Cardiac fibroblast (primary cell): ENCODE measurements at regions not wholly inside any gene's neighbourhood (a gene's known extent, or its start where the extent isn't known, plus 50 kb on each side); places are given as distances from the start of the nearest gene placed in this dataset.

Experiments used
- DNase-seq, 2 donors: peaks; one replicate each; pipeline versions ENCODE4 v3.0.0 to v3.0.0-alpha.2; 2010; ENCODE audit warnings: low read depth in 2 of 2
- H3K4me3 ChIP-seq, 2 donors: replicated peaks in 1 of 2; 1 replicate in 1 of 2; 2 replicates in 1 of 2; pipeline ENCODE4 v1.5.1; 2011; ENCODE audit warnings: low read depth in 2 of 2, low read length in 2 of 2, mild to moderate bottlenecking in 2 of 2, moderate library complexity in 1 of 2
- CTCF ChIP-seq: IDR thresholded peaks from one replicate; pipeline ENCODE4 v1.5.1; 2011; ENCODE audit warnings: low read depth, mild to moderate bottlenecking, low read length, inconsistent platforms

DNA sequence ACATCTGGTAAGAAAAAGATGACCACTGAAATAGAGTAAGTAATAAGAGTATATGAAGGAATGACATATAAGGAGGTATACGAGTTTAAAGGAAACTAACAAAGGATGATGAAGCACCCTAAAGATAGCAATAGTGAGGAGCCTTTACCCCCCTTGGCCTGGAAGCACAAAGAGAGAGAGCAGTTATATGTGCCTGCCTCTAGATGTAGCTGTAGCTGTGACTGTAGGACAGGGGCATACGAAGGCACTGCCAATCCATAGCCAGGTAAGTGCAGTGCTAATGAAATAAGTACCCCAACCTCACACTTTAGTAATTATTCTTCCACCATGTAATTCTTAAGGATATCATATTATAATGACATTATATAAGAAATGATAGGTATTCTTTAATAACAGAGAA is 90.1 kb upstream of the FKBP1C start:
- no peak for TF ChIP-seq CTCF
- no peak overlapping the region for H3K4me3 ChIP-seq
- no peak for DNase-seq

DNA sequence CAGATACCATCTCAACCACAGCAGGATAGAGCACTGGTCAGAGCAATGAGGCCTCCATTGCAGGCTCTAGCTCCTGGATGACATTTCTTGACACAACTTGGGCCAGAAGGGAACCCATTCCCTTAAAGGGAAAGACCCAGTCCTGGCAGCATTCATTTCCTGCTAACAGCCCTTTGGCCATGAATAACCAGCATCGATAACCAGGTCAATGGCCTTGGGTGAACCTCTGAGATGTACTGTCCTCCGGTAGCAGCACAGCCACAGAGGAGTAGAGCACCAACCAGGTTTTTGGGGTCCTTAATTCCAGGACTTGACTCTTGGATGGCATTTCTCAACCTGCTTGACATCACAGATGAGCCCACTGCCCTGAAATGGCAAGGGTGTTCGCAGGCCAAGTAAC is 71.2 kb upstream of the FKBP1C start:
- H3K4me3 ChIP-seq, result no peak overlapping the region
- no peak for TF ChIP-seq CTCF
- DNase-seq, result no peak

DNA sequence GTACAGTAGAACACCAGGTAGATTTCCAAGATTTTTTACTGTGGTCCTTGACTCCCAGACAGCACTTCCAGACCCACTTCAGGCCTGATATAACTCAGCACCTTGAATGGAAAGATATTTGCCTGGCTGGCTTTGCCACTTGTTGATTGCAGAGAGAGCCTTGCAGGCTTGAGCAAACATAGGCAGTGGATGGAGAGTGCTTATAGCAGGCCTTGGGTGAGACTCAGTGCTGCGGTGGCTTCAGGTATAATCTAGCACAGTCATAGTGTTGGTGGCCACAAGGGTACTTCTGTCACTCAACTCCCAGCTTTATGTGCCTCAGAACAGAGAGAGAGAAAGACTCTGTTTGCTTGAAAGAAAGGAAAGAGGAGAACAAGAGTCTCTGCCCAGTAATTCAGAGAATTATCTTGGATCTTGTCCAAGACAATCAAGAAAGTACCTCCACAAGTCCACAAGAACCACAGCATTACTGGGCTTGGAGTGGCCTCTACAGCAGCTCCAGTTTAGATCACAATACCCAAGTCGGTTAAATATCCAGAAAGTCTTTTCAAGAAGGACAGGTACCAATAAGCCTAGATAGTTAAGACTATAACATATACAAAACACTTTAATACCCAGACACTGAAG is 70.5 kb upstream of the FKBP1C start:
- H3K4me3 ChIP-seq, result no peak overlapping the region
- DNase-seq, result no peak
- no peak for TF ChIP-seq CTCF

- no peak overlapping the region for H3K4me3 ChIP-seq
- no peak for TF ChIP-seq CTCF
- no peak for DNase-seq
These were observed 61.5 kb upstream of the FKBP1C start for GRCh38 chr6:63149730-63150129.

GRCh38 chr6:63154535-63154934 is 56.7 kb upstream of the FKBP1C start:
- TF ChIP-seq CTCF, result no peak
- DNase-seq, result no peak
- no peak overlapping the region for H3K4me3 ChIP-seq
